ENCODE measurements at regions not wholly inside any gene's neighbourhood (a gene's known extent, or its start where the extent isn't known, plus 50 kb on each side); places are given as distances from the start of the nearest gene placed in this dataset.
A peak's percentile ranks its signal among the peaks of the same experiment; 100 is the strongest.

DNA sequence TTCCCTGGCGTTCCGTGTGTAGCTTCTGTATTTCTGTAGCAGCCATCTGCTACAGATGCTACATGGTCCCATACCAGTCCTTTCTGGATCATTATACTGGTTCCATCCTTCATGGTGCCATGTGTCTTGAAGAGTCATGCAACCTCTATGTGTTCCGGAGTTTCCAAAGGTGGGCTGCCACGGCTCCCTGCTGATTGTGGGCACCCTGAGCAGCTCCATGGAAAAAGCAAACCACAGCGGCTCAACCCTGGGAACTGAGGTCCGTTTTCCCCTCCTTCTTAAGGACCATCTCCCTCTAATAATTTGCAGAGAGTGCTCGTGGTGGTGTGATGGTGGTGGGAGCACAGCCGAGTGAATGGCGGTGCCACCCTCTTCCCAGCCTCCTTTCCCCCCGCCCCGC, 600.4 kb downstream of the CCDC171 start:
- H3K36me3 Mint-ChIP-seq, result peaks cover 4 to 7% of the 10 kb centered on the region in 2 donors
- no peak for DNase-seq (ENCODE audit: low spot score in 2 of 2)
- ATAC-seq, result no peak
- peaks cover 3 to 8% of the 10 kb centered on the region in 2 donors for H3K9me3 Mint-ChIP-seq
- H3K27ac Mint-ChIP-seq, result no peak overlapping the region

- peaks cover 3 to 8% of the 10 kb centered on the region in 2 donors for H3K9me3 Mint-ChIP-seq
- DNase-seq (ENCODE audit: low spot score in 2 of 2) (no peak), ATAC-seq (no peak)
- H3K36me3 Mint-ChIP-seq, result peaks cover 4 to 7% of the 10 kb centered on the region in 2 donors
- peak overlapping the region; percentile 67 to 83 for H3K27ac Mint-ChIP-seq
These were observed 600.9 kb downstream of the CCDC171 start for GRCh38 chr9:16153741-16154140.

- Mint-ChIP-seq H3K27ac (peak overlapping the region; percentile 67 to 83), H3K36me3 (peaks cover 0 to 7% of the 10 kb centered on the region in 2 donors), H3K9me3 (peaks cover 0 to 4% of the 10 kb centered on the region in 2 donors)
- DNase-seq (ENCODE audit: low spot score in 2 of 2) (peak; percentile 49 to 61), ATAC-seq (peak; percentile 95 to 98)
These were observed 601.8 kb downstream of the CCDC171 start for GRCh38 chr9:16154521-16155078.

DNA sequence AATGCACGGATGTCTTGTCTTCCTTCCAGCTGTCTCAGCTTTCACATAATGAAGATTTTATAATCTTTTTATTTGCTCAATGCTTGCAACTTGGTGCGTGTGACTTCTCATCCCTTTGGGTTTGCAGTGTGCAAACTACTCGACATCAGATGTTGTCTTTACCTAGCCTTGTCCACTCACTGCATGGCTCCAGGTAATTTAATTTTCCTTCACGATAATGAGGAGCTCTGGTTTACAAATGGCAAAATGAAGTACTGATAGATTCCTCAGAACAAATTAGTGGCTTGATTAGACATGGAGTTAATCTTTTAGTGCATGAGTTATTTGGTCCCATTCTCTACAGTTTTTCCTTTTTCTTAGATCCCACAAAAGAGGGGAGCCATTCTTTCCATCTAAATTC, 603.0 kb downstream of the CCDC171 start:
- H3K27ac Mint-ChIP-seq, result no peak overlapping the region
- peaks cover 0 to 7% of the 10 kb centered on the region in 2 donors for H3K36me3 Mint-ChIP-seq
- peaks cover 0 to 4% of the 10 kb centered on the region in 2 donors for H3K9me3 Mint-ChIP-seq
- no peak for DNase-seq (ENCODE audit: low spot score in 2 of 2)
- ATAC-seq, result no peak

DNA sequence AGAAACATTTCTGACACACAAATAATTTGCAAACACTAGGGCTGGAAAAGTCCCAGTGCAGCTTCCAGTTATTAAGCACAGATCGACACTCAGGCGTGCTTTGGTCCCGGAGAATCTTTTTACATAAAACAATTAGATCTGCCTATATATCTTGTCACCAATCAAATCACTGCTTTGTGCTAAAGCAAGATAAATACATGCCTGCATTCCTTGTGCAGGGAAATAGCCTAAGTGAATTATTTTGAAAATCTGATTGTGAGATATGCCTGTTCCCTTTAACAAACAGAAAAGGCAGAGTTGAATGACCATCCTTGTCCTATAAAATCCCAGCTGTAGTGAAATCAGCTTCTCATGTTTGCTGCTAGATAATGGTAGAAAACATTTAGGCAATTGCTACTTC, 604.4 kb downstream of the CCDC171 start:
- no peaks in the 10 kb centered on the region for H3K36me3 Mint-ChIP-seq
- peaks cover 4 to 8% of the 10 kb centered on the region in 2 donors for H3K9me3 Mint-ChIP-seq
- no peak for DNase-seq (ENCODE audit: low spot score in 2 of 2)
- ATAC-seq, result no peak
- H3K27ac Mint-ChIP-seq, result no peak overlapping the region

DNA sequence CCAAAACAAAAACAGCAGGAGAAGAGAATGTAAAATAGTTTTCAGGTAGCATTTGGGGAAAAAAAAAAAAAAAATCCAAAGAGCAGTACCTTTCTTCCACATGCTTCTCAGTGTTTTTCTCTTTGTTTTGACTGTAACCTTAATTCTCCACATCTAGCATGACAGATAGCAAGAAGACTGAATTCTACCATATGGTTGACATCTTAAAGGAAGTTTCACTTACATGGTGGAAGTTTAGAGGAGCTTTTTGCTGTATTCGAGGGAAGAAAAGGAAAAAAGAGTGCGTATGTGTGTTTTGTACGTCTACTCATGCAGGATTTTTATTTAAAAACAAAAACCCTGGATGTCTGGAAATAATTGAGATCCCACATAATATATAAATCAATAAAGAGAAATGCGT, 604.8 kb downstream of the CCDC171 start:
- Mint-ChIP-seq H3K27ac (no peak overlapping the region), H3K9me3 (peaks cover 4 to 9% of the 10 kb centered on the region in 2 donors), H3K36me3 (no peaks in the 10 kb centered on the region)
- DNase-seq (ENCODE audit: low spot score in 2 of 2) (no peak), ATAC-seq (no peak)

- DNase-seq (ENCODE audit: low spot score in 2 of 2) (no peak), ATAC-seq (no peak)
- Mint-ChIP-seq H3K27ac (no peak overlapping the region), H3K36me3 (no peaks in the 10 kb centered on the region), H3K9me3 (peaks cover 4 to 9% of the 10 kb centered on the region in 2 donors)
These were observed 605.2 kb downstream of the CCDC171 start for GRCh38 chr9:16158093-16158492.

DNA sequence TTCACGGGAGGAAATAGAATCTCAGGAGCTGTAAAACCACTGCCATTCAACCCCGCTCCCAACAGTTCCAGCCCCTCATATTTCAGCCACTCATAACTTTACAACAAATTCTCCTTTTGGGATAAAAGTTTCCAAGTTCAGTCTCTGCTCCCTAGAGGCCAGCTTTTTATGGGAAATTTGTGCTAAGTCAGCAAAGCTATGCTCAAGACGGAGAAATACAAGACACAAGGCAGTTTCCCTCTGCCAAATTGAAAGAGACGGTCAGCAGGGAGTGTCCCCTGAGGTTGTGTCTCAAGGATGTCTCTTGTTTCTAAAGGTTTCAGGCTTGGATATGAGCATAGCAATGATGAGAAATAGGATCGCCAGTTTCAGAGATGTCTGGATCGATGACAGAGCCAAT, 608.6 kb downstream of the CCDC171 start:
- peaks cover 4 to 9% of the 10 kb centered on the region in 2 donors for H3K9me3 Mint-ChIP-seq
- ATAC-seq, result no peak
- H3K27ac Mint-ChIP-seq, result no peak overlapping the region
- no peak for DNase-seq (ENCODE audit: low spot score in 2 of 2)
- no peaks in the 10 kb centered on the region for H3K36me3 Mint-ChIP-seq

GRCh38 chr9:16170119-16170518, 617.3 kb downstream of the CCDC171 start:
- no peak for ATAC-seq
- peaks cover 0 to 7% of the 10 kb centered on the region in 2 donors for H3K9me3 Mint-ChIP-seq
- no peak overlapping the region for H3K27ac Mint-ChIP-seq
- no peak for DNase-seq (ENCODE audit: low spot score in 2 of 2)
- H3K36me3 Mint-ChIP-seq, result no peaks in the 10 kb centered on the region

- Mint-ChIP-seq H3K27ac (no peak overlapping the region), H3K36me3 (no peaks in the 10 kb centered on the region), H3K9me3 (peaks cover 0 to 4% of the 10 kb centered on the region in 2 donors)
- DNase-seq (ENCODE audit: low spot score in 2 of 2) (no peak), ATAC-seq (no peak)
These were observed 619.1 kb downstream of the CCDC171 start for GRCh38 chr9:16171911-16172310.

- no peak for ATAC-seq
These were observed 620.0 kb downstream of the CCDC171 start for GRCh38 chr9:16172796-16173195.

GRCh38 chr9:16174915-16175314, 622.1 kb downstream of the CCDC171 start:
- ATAC-seq, result no peak
- no peak for DNase-seq (ENCODE audit: low spot score in 2 of 2)

More at GRCh38 chr9:16172796-16173195, 620.0 kb downstream of the CCDC171 start:
- DNase-seq (ENCODE audit: low spot score in 2 of 2), result no peak
- Mint-ChIP-seq H3K36me3 (no peaks in the 10 kb centered on the region), H3K9me3 (no peaks in the 10 kb centered on the region), H3K27ac (no peak overlapping the region)

GRCh38 chr9:16175461-16175860, 622.6 kb downstream of the CCDC171 start:
- ATAC-seq, result no peak
- DNase-seq (ENCODE audit: low spot score in 2 of 2), result no peak

More at GRCh38 chr9:16174915-16175314, 622.1 kb downstream of the CCDC171 start:
- Mint-ChIP-seq H3K27ac (no peak overlapping the region), H3K9me3 (no peaks in the 10 kb centered on the region), H3K36me3 (no peaks in the 10 kb centered on the region)

GRCh38 chr9:16178294-16178693, 625.5 kb downstream of the CCDC171 start:
- Mint-ChIP-seq H3K36me3 (no peaks in the 10 kb centered on the region), H3K9me3 (peaks cover 4% of the 10 kb centered on the region in 2 donors), H3K27ac (no peak overlapping the region)
- DNase-seq (ENCODE audit: low spot score in 2 of 2) (no peak), ATAC-seq (no peak)

More at GRCh38 chr9:16175461-16175860, 622.6 kb downstream of the CCDC171 start:
- no peaks in the 10 kb centered on the region for H3K36me3 Mint-ChIP-seq
- no peak overlapping the region for H3K27ac Mint-ChIP-seq
- H3K9me3 Mint-ChIP-seq, result no peaks in the 10 kb centered on the region

GRCh38 chr9:16179566-16179965, 626.7 kb downstream of the CCDC171 start:
- Mint-ChIP-seq H3K27ac (peak overlapping the region in 1 of 2 donors; percentile 54), H3K9me3 (peaks cover 5% of the 10 kb centered on the region in 2 donors), H3K36me3 (no peaks in the 10 kb centered on the region)
- peak in 1 of 2 donors; percentile 60 for DNase-seq (ENCODE audit: low spot score in 2 of 2)
- peak; percentile 92 to 99 for ATAC-seq

DNA sequence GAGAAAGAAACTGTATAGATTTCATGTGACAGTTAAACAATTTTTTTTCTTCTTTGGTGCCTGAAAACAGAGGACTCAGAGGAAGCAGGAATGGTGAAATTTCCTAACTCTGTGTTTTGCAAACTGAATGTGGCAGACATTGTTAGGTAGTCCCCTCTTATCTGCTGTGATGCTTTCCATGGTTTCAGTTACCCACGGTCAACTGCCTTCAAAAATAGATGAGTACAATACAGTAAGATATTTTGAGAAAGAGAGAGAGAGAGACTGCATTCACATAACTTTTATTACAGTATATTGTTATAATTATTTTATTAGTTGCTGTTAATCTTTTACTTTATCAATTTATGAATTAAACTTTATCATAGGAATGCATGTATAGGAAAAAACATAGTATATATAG, 627.2 kb downstream of the CCDC171 start:
- H3K9me3 Mint-ChIP-seq, result peaks cover 5% of the 10 kb centered on the region in 2 donors
- H3K27ac Mint-ChIP-seq, result peak overlapping the region in 1 of 2 donors; percentile 54
- no peak for ATAC-seq
- no peak for DNase-seq (ENCODE audit: low spot score in 2 of 2)
- no peaks in the 10 kb centered on the region for H3K36me3 Mint-ChIP-seq

DNA sequence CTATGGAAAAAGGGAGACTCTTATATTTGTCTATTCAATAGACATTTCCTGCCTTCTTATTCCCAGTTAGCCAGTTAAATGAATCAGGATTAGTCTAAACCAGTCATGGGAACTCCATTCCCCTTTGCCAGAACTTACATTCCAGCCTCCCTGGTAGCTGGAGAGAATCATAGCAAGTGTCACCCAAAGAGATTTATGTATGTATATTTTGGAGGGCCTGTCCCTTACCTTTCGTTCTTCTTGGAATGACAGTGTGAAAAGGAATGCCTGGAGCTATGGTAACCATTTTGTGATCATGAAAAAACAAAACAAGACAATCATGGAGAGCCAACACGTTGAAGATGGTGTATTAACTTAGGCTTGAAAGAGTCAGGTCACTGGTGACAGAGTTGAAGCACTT, 627.7 kb downstream of the CCDC171 start:
- ATAC-seq (no peak), DNase-seq (ENCODE audit: low spot score in 2 of 2) (no peak)
- peaks cover 5% of the 10 kb centered on the region in 2 donors for H3K9me3 Mint-ChIP-seq
- no peaks in the 10 kb centered on the region for H3K36me3 Mint-ChIP-seq
- H3K27ac Mint-ChIP-seq, result no peak overlapping the region

- no peaks in the 10 kb centered on the region for H3K36me3 Mint-ChIP-seq
- no peak overlapping the region for H3K27ac Mint-ChIP-seq
- DNase-seq (ENCODE audit: low spot score in 2 of 2), result no peak
- no peak for ATAC-seq
- H3K9me3 Mint-ChIP-seq, result peaks cover 5 to 9% of the 10 kb centered on the region in 2 donors
These were observed 628.7 kb downstream of the CCDC171 start for GRCh38 chr9:16181539-16181938.

Data from activated naive CD4-positive, alpha-beta T cell treated with anti-CD3 and anti-CD28 coated beads, Interleukin-2, amount 50 U/mL, for 72 hours (primary cell).